Loucy (cell line): ENCODE measurements at regions not wholly inside any gene's neighbourhood (a gene's known extent, or its start where the extent isn't known, plus 50 kb on each side); places are given as distances from the start of the nearest gene placed in this dataset.

Experiments used
- H2AFZ ChIP-seq: fragments of 200-600 bp; sonication (generic); 2 replicates; pipeline ENCODE4 v1.6.0; 2016; ENCODE audit warnings: antibody characterized with exemption, mild to moderate bottlenecking, low read length, moderate library complexity
- H3F3A ChIP-seq: fragments of 200-600 bp; 2 replicates; pipeline ENCODE4 v1.6.0; 2016; ENCODE audit warnings: antibody characterized with exemption, low read depth, mild to moderate bottlenecking
- H3K27me3 ChIP-seq: fragments of 200-600 bp; sonication (generic); 2 replicates; pipeline ENCODE4 v1.6.1; 2014; ENCODE audit warnings: low read length, mild to moderate bottlenecking; ENCODE audit not compliant: insufficient read depth, poor library complexity, severe bottlenecking
- H3K36me3 ChIP-seq: fragments of 200-600 bp; sonication (generic); 2 replicates; pipeline ENCODE4 v1.6.1; 2016; ENCODE audit warnings: low read length; ENCODE audit not compliant: insufficient read depth
- H3K4me1 ChIP-seq: fragments of 200-600 bp; sonication (generic); 2 replicates; pipeline ENCODE4 v1.5.1; 2014; ENCODE audit warnings: low read length, mild to moderate bottlenecking; ENCODE audit not compliant: insufficient read depth, poor library complexity, severe bottlenecking
- H3K4me2 ChIP-seq: fragments of 200-600 bp; sonication (generic); 2 replicates; pipeline ENCODE4 v1.6.0; 2014; ENCODE audit warnings: antibody characterized with exemption, low read length, low read depth, mild to moderate bottlenecking; ENCODE audit not compliant: poor library complexity, severe bottlenecking
- H3K4me3 ChIP-seq: fragments of 200-600 bp; sonication (generic); 2 replicates; pipeline ENCODE4 v1.5.1; 2014; ENCODE audit warnings: low read length, mild to moderate bottlenecking, mixed read lengths; ENCODE audit not compliant: poor library complexity, severe bottlenecking
- H3K79me2 ChIP-seq: fragments of 200-600 bp; sonication (generic); 2 replicates; pipeline ENCODE4 v1.6.1; 2014; ENCODE audit warnings: low read length; ENCODE audit not compliant: insufficient read depth
- H3K9ac ChIP-seq: fragments of 200-600 bp; sonication (generic); 2 replicates; pipeline ENCODE4 v1.6.0; 2014; ENCODE audit warnings: mild to moderate bottlenecking, low read depth, low read length, moderate library complexity; ENCODE audit not compliant: poor library complexity, severe bottlenecking
- H3K9me2 ChIP-seq: fragments of 200-600 bp; sonication (generic); replicated peaks from 2 replicates; pipeline ENCODE4 v1.6.1; 2016; ENCODE audit warnings: low read depth, low read length, mixed read lengths
- H3K9me3 ChIP-seq: fragments of 200-600 bp; sonication (generic); 2 replicates; pipeline ENCODE4 v1.6.1; 2014; ENCODE audit warnings: mild to moderate bottlenecking, antibody characterized with exemption, low read length, low read depth; ENCODE audit not compliant: insufficient read depth
- H4K20me1 ChIP-seq: fragments of 200-600 bp; sonication (generic); 2 replicates; pipeline ENCODE4 v1.6.0; 2014; ENCODE audit warnings: antibody characterized with exemption, low read length, mild to moderate bottlenecking; ENCODE audit not compliant: insufficient read depth, poor library complexity, severe bottlenecking
- EZH2phosphoT487 ChIP-seq: fragments of 200-600 bp; IDR thresholded peaks from 2 replicates; pipeline ENCODE4 v1.6.1; 2018; ENCODE audit warnings: antibody characterized with exemption, mild to moderate bottlenecking, moderate library complexity, borderline replicate concordance
- TF ChIP-seq, protein P1 (sequence below): fragments of 200-600 bp; sonication (generic); conservative IDR thresholded peaks from 2 replicates; pipeline ENCODE4 v1.5.1; 2014; ENCODE audit warnings: mild to moderate bottlenecking, antibody characterized with exemption, low read length

DNA sequence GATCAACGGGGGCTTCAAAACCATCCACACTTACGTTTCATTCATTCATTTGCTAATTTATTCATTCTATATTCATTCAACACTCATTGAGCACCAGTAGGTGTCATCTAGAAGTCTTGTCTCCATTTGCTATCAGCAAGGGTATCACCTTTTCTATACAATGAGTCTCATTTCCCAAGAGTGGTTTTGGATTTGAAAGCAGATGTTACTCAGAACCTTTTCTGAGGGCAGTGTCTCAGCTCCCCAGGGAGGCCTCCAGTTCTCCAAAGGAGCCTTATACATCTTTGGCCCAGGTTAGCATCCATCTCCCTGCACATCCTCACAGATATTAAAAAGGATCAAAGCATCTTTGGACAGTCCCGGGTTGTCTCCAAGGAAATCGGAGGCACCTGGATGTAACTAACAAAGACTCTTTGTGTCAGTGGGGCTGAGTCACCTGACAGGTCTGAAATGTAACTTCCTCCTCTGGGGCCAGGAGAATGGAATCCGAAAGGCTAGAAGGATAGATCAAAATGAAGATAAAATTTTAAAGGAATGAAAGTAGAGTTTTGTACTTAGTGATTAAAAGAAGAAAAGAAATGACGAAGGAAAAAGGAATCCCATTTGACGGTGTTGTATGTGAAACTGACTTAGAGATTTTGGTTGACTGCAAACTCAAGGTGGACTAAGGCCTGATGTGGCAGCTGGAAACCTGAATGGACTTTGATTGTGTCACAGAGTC, 103.0 kb downstream of the VCPKMT start:
- no peaks in the 10 kb centered on the region for H3F3A ChIP-seq
- no peaks in the 10 kb centered on the region for H3K9me2 ChIP-seq
- H2AFZ ChIP-seq, result no peak overlapping the region
- no peaks in the 10 kb centered on the region for H3K9me3 ChIP-seq
- H3K79me2 ChIP-seq, result no peaks in the 10 kb centered on the region
- no peaks in the 10 kb centered on the region for H4K20me1 ChIP-seq
- H3K4me2 ChIP-seq, result no peak overlapping the region
- TF ChIP-seq, protein P1, sequence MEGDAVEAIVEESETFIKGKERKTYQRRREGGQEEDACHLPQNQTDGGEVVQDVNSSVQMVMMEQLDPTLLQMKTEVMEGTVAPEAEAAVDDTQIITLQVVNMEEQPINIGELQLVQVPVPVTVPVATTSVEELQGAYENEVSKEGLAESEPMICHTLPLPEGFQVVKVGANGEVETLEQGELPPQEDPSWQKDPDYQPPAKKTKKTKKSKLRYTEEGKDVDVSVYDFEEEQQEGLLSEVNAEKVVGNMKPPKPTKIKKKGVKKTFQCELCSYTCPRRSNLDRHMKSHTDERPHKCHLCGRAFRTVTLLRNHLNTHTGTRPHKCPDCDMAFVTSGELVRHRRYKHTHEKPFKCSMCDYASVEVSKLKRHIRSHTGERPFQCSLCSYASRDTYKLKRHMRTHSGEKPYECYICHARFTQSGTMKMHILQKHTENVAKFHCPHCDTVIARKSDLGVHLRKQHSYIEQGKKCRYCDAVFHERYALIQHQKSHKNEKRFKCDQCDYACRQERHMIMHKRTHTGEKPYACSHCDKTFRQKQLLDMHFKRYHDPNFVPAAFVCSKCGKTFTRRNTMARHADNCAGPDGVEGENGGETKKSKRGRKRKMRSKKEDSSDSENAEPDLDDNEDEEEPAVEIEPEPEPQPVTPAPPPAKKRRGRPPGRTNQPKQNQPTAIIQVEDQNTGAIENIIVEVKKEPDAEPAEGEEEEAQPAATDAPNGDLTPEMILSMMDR, result no peak
- TF ChIP-seq EZH2phosphoT487, result no peak
- no peaks in the 10 kb centered on the region for H3K27me3 ChIP-seq
- no peak overlapping the region for H3K9ac ChIP-seq
- H3K4me3 ChIP-seq, result no peak overlapping the region
- H3K36me3 ChIP-seq, result no peaks in the 10 kb centered on the region
- H3K4me1 ChIP-seq, result peaks cover 7% of the 10 kb centered on the region

DNA sequence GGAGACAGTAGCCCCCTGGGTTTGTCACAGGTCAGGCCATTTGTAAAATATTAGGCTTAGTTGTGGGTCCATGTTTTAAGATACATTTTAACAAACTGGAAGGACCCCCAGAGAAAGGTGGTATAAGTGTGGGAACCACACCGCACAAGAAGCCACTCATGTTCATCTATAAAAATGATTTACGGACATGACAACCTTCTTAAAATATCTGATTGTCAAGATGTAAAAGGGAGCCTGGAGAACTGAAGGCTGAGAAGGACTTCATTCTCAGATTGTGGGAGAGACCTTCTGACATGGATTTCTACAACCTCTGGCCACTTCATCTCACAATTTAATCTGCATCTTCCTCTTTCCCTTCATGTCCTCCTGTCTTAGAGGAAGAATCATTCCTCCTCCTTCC, 102.4 kb downstream of the VCPKMT start:
- H3K27me3 ChIP-seq, result no peaks in the 10 kb centered on the region
- TF ChIP-seq, protein P1, result no peak
- no peak for TF ChIP-seq EZH2phosphoT487
- peaks cover 7% of the 10 kb centered on the region for H3K4me1 ChIP-seq

DNA sequence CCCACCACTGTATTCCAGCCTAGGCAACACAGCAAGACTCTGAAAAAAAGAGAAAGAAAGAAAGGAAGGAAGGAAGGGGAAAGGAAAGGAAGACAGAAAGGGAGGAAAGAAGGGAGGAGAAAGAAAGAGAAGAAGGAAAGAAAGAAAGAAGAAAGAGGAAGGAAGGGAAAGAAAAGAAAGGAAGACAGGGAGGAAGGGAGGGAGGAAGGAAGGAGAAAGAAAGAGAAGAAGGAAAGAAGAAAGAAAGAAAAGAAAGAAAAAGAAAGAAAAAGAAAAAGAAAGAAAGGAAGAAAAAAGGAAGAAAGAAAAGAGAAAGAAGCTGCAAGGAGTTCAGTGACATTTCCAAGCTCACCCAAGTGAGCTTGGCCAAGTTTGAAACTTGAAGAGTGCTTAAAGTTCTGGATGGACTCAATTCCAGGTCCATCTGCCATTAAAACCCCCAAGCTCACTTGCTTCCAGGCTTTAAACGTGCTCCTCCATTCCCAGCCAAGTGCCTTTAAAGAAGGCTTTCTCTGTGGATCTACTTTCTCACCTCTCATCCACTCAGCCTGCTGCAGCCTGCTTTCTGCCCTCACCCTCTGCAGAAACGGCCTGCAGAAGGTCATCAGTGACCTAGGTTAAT, 101.5 kb downstream of the VCPKMT start:
- Histone ChIP-seq H2AFZ (0 out of 2 replicates have a peak overlapping the region, but pooled peaks have one; percentile 24), H3K9me2 (no peaks in the 10 kb centered on the region), H3K9ac (no peak overlapping the region), H3K27me3 (no peaks in the 10 kb centered on the region), H3K4me2 (no peak overlapping the region), H3K9me3 (no peaks in the 10 kb centered on the region), H4K20me1 (no peaks in the 10 kb centered on the region), H3K36me3 (no peaks in the 10 kb centered on the region), H3K4me3 (no peak overlapping the region), H3K79me2 (no peaks in the 10 kb centered on the region), H3K4me1 (peaks cover 7% of the 10 kb centered on the region), H3F3A (no peaks in the 10 kb centered on the region)
- TF ChIP-seq EZH2phosphoT487, result no peak
- TF ChIP-seq, protein P1, result no peak

More for the DNA sequence above, 102.4 kb downstream of the VCPKMT start:
- no peak overlapping the region for H3K4me2 ChIP-seq
- no peak overlapping the region for H3K4me3 ChIP-seq
- no peaks in the 10 kb centered on the region for H3K9me2 ChIP-seq
- H3F3A ChIP-seq, result no peaks in the 10 kb centered on the region
- no peak overlapping the region for H3K9ac ChIP-seq
- H2AFZ ChIP-seq, result no peak overlapping the region
- H4K20me1 ChIP-seq, result no peaks in the 10 kb centered on the region
- H3K79me2 ChIP-seq, result no peaks in the 10 kb centered on the region
- H3K36me3 ChIP-seq, result no peaks in the 10 kb centered on the region
- H3K9me3 ChIP-seq, result no peaks in the 10 kb centered on the region
